ENCODE measurements at regions not wholly inside any gene's neighbourhood (a gene's known extent, or its start where the extent isn't known, plus 50 kb on each side); places are given as distances from the start of the nearest gene placed in this dataset.

DNA sequence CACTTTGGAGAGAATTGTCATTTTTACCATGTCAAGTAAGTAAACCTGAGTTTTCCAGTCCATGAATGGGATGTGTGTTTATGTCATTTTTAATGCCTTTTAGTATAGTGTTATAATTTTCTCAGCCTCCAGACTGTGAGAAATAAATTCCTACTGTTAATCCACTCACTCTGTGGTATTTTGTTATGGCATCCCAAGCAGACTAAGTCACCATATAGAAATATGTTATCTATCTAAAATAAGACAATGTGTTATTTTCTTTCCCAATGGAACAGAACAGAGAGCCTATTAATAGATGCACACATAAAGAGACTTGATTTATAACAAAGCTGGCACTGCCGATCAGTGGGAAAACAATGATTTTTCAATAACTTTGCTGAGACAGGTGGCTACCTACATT is 70.2 kb upstream of the SLC4A11 start (continued):
- TF ChIP-seq ZNF462 (CRISPR knock-in tag; IDR thresholded peaks at IDR 0.05) (no peak), ZNF114 (CRISPR knock-in tag; IDR thresholded peaks at IDR 0.05) (no peak), STAT1 (IDR thresholded peaks at IDR 0.05; ENCODE audit: unreplicated experiment) (no peak), ZNF331 (CRISPR knock-in tag; IDR thresholded peaks at IDR 0.05; ENCODE audit: low read depth) (no peak)
- TF ChIP-seq, protein P1, sequence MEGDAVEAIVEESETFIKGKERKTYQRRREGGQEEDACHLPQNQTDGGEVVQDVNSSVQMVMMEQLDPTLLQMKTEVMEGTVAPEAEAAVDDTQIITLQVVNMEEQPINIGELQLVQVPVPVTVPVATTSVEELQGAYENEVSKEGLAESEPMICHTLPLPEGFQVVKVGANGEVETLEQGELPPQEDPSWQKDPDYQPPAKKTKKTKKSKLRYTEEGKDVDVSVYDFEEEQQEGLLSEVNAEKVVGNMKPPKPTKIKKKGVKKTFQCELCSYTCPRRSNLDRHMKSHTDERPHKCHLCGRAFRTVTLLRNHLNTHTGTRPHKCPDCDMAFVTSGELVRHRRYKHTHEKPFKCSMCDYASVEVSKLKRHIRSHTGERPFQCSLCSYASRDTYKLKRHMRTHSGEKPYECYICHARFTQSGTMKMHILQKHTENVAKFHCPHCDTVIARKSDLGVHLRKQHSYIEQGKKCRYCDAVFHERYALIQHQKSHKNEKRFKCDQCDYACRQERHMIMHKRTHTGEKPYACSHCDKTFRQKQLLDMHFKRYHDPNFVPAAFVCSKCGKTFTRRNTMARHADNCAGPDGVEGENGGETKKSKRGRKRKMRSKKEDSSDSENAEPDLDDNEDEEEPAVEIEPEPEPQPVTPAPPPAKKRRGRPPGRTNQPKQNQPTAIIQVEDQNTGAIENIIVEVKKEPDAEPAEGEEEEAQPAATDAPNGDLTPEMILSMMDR (conservative IDR thresholded peaks at IDR 0.05; ENCODE audit: low read depth in 2 of 2) = no peak
- TF ChIP-seq, protein P2, sequence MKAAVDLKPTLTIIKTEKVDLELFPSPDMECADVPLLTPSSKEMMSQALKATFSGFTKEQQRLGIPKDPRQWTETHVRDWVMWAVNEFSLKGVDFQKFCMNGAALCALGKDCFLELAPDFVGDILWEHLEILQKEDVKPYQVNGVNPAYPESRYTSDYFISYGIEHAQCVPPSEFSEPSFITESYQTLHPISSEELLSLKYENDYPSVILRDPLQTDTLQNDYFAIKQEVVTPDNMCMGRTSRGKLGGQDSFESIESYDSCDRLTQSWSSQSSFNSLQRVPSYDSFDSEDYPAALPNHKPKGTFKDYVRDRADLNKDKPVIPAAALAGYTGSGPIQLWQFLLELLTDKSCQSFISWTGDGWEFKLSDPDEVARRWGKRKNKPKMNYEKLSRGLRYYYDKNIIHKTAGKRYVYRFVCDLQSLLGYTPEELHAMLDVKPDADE (IDR thresholded peaks at IDR 0.05) = no peak

DNA sequence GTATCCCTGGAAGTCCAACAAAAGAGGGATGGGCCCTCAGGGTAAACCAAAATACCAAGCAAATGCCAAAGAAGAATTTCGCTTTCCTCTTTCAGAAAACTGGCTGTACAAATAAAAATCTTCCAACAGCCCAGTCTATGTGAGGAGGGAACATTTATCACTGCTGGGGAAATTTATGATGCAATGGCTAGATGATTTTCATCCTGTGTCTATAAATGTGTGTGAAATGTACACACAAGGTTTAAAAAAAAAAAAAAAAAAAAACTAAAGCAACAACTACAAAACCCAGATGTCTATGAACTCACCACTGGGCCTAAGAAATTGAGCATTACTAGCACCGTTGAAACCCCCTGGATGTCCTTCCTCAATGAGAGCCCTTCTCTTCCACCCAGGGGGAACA is 68.7 kb upstream of the SLC4A11 start:
- H3K4me3 ChIP-seq = no peak overlapping the region
- ATAC-seq (no peak), DNase-seq (ENCODE audit: low spot score) (no peak)
- H3K36me3 ChIP-seq (ENCODE audit: insufficient read depth) = no peaks in the 10 kb centered on the region
- no peaks in the 10 kb centered on the region for H3K4me1 ChIP-seq (ENCODE audit: insufficient read depth)
- Mint-ChIP-seq H3K27ac (no peak overlapping the region), H3K36me3 (ENCODE audit: low read depth) (no peaks in the 10 kb centered on the region), H3K27me3 (ENCODE audit: insufficient read depth, low read depth, poor library complexity) (peaks cover 3% of the 10 kb centered on the region), H3K4me1 (peaks cover 2% of the 10 kb centered on the region), H3K4me3 (no peak overlapping the region), H3K9me3 (no peaks in the 10 kb centered on the region)
- no peak overlapping the region for H3K27ac ChIP-seq (ENCODE audit: low read depth)
- no peak overlapping the region for H3K4me2 ChIP-seq
- H2AFZ ChIP-seq = no peak overlapping the region
- no peaks in the 10 kb centered on the region for H3K27me3 ChIP-seq (ENCODE audit: insufficient read depth)
- H4K20me1 ChIP-seq (replicated peaks; ENCODE audit: insufficient read depth) = no peaks in the 10 kb centered on the region
- H3K79me2 ChIP-seq (replicated peaks; ENCODE audit: insufficient read depth) = no peaks in the 10 kb centered on the region
- no peaks in the 10 kb centered on the region for H3K9me2 ChIP-seq (ENCODE audit: insufficient read depth)
- H3F3A ChIP-seq (replicated peaks; ENCODE audit: low read depth) = no peaks in the 10 kb centered on the region
- TF ChIP-seq ZNF114 (CRISPR knock-in tag; IDR thresholded peaks at IDR 0.05) = no peak
- no peak for TF ChIP-seq POLR2AphosphoS5 (IDR thresholded peaks at IDR 0.05; ENCODE audit: low read depth)
- TF ChIP-seq EZH2 (IDR thresholded peaks at IDR 0.05; ENCODE audit: low read depth, unreplicated experiment) = no peak
- TF ChIP-seq JUNB (IDR thresholded peaks at IDR 0.05; ENCODE audit: unreplicated experiment) = no peak
- TF ChIP-seq, protein P2 (IDR thresholded peaks at IDR 0.05) = no peak
- TF ChIP-seq CREB1 (CRISPR knock-in tag; IDR thresholded peaks at IDR 0.05; ENCODE audit: low read depth) = no peak
- no peak for TF ChIP-seq STAT1 (IDR thresholded peaks at IDR 0.05; ENCODE audit: unreplicated experiment)
- no peak for TF ChIP-seq NANOG (IDR thresholded peaks at IDR 0.05; ENCODE audit: borderline replicate concordance)
- no peak for TF ChIP-seq EZH2phosphoT487 (IDR thresholded peaks at IDR 0.05; ENCODE audit: unreplicated experiment)
